ENCODE measurements at regions not wholly inside any gene's neighbourhood (a gene's known extent, or its start where the extent isn't known, plus 50 kb on each side); places are given as distances from the start of the nearest gene placed in this dataset.

- TF ChIP-seq POLR2A (IDR thresholded peaks at IDR 0.05) (no peak), CTCF (IDR thresholded peaks at IDR 0.05) (no peak)
These were observed 89.5 kb upstream of the FSTL4 start for GRCh38 chr5:133701871-133702270.

Measured in thyroid gland (tissue), 4 donors.